Calu3 (cell line): ENCODE measurements at regions not wholly inside any gene's neighbourhood (a gene's known extent, or its start where the extent isn't known, plus 50 kb on each side); places are given as distances from the start of the nearest gene placed in this dataset.
"Not testable (repeated sequence)": the region's sequence is repeated elsewhere in the genome, so short reads cannot be mapped to it uniquely, and the experiment has no call there.

Experiments used
- BruUV-seq: library from RNA; stranded (reverse); fragments of 400-500 nt; replicated peaks from 2 replicates; lab custom pipeline; 2021; lab: Mats Ljungman, UMichigan
- CTCF ChIA-PET: fragments of 300-600 bp; sonication (Branson Sonifier 250); formaldehyde crosslinking; loops from one replicate; lab custom pipeline; 2022; ENCODE audit warnings: antibody characterized with exemption; lab: Charles Lee
- DNase-seq: peaks from one replicate; pipeline ENCODE4 v3.0.0; 2022
- H3K27ac Mint-ChIP-seq: one replicate; pipeline ENCODE4 v1.8.0; 2022; ENCODE audit warnings: mixed read lengths; ENCODE audit not compliant: unreplicated experiment
- H3K27me3 Mint-ChIP-seq: one replicate; pipeline ENCODE4 v1.8.0; 2022; ENCODE audit warnings: mixed read lengths; ENCODE audit not compliant: unreplicated experiment
- H3K36me3 Mint-ChIP-seq: one replicate; pipeline ENCODE4 v1.8.0; 2022; ENCODE audit warnings: mild to moderate bottlenecking, moderate library complexity, mixed read lengths; ENCODE audit not compliant: insufficient read depth, unreplicated experiment
- H3K4me1 Mint-ChIP-seq: one replicate; pipeline ENCODE4 v1.8.0; 2022; ENCODE audit warnings: mild to moderate bottlenecking, low read depth, mixed read lengths; ENCODE audit not compliant: unreplicated experiment
- H3K4me3 Mint-ChIP-seq: one replicate; pipeline ENCODE4 v1.8.0; 2022; ENCODE audit warnings: mild to moderate bottlenecking, low read depth, moderate library complexity, mixed read lengths; ENCODE audit not compliant: unreplicated experiment
- H3K9me3 Mint-ChIP-seq: one replicate; pipeline ENCODE4 v1.8.0; 2022; ENCODE audit warnings: low read depth, mixed read lengths; ENCODE audit not compliant: unreplicated experiment
- CTCF ChIP-seq: fragments of 200-600 bp; IDR thresholded peaks from one replicate; pipeline ENCODE4 v1.8.0; 2022; ENCODE audit warnings: antibody characterized with exemption; ENCODE audit not compliant: unreplicated experiment
- intact Hi-C: fragments of 100-400 bp; cut with micrococcal nuclease; formaldehyde crosslinking; loops from one replicate; pipeline ENCODE4 v1.10.0; 2022; ENCODE audit not compliant: unreplicated experiment

DNA sequence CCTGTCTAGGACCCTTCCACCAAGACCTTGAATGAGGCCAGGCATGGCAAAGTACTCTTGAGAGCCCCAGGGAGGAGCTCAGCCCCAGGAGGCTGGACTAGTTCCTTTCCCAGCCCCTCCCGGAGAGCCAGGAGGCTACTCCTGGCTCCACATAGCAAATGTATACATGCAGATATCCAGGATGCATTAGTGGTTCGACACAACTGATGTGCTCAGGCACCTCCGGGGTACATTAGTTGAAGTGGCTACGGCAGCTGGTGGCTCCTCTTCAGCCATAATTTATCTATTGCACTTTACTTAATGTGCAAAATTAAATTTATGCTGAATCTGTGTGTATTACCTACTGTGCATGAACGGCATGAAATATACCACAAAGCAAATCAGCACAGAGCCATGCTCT lies 182.8 kb upstream of the MEIS1 start:
- peaks cover 4% of the 10 kb centered on the region for H3K9me3 Mint-ChIP-seq
- intact Hi-C loops, result no loop called here
- BruUV-seq, result no TSS peak

GRCh38 chr2:66251573-66251972 lies 183.4 kb upstream of the MEIS1 start:
- no TSS peak for BruUV-seq
- no peak overlapping the region for H3K4me3 Mint-ChIP-seq
- no peaks in the 10 kb centered on the region for H3K27me3 Mint-ChIP-seq
- no peaks in the 10 kb centered on the region for H3K36me3 Mint-ChIP-seq
- H3K4me1 Mint-ChIP-seq, result no peaks in the 10 kb centered on the region
- H3K9me3 Mint-ChIP-seq, result peaks cover 8% of the 10 kb centered on the region
- CTCF ChIA-PET, result no interaction called here
- no peak for DNase-seq
- no peak for TF ChIP-seq CTCF
- no peak overlapping the region for H3K27ac Mint-ChIP-seq
- intact Hi-C loops, result no loop called here

More for the DNA sequence above, 182.8 kb upstream of the MEIS1 start:
- no peaks in the 10 kb centered on the region for H3K27me3 Mint-ChIP-seq
- TF ChIP-seq CTCF, result no peak
- no peak for DNase-seq
- H3K4me3 Mint-ChIP-seq, result no peak overlapping the region
- H3K27ac Mint-ChIP-seq, result no peak overlapping the region
- H3K36me3 Mint-ChIP-seq, result no peaks in the 10 kb centered on the region
- CTCF ChIA-PET, result no interaction called here
- no peaks in the 10 kb centered on the region for H3K4me1 Mint-ChIP-seq

DNA sequence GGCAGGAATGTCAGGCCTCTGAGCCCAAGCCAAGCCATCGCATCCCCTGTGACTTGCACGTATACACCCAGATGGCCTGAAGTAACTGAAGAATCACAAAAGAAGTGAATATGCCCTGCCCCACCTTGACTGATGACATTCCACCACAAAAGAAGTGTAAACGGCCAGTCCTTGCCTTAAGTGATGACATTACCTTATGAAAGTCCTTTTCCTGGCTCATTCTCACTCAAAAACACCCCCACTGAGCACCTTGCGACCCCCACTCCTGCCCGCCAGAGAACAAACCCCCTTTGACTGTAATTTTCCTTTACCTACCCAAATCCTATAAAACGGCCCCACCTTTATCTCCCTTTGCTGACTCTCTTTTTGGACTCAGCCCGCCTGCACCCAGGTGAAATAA lies 185.8 kb upstream of the MEIS1 start:
- peaks cover 16% of the 10 kb centered on the region for H3K27me3 Mint-ChIP-seq
- DNase-seq, H3K4me1 Mint-ChIP-seq, H3K27ac Mint-ChIP-seq, BruUV-seq, H3K36me3 Mint-ChIP-seq, H3K4me3 Mint-ChIP-seq, CTCF ChIA-PET, intact Hi-C loops: not testable (repeated sequence)
- peaks cover 11% of the 10 kb centered on the region for H3K9me3 Mint-ChIP-seq

DNA sequence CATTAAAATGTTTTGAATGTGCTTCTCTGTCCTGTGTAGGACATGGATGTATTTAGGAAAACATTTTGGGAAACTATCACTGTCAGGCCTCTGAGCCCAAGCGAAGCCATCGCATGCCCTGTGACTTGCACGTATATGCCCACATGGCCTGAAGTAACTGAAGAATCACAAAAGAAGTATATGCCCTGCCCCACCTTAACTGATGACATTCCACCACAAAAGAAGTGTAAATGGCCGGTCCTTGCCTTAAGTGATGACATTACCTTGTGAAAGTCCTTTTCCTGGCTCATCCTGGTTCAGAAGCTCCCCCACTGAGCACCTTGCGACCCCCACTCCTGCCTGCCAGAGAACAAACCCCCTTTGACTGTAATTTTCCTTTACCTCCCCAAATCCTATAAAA lies 191.1 kb upstream of the MEIS1 start:
- BruUV-seq, DNase-seq, H3K36me3 Mint-ChIP-seq, H3K4me3 Mint-ChIP-seq, intact Hi-C loops, CTCF ChIA-PET, H3K27ac Mint-ChIP-seq: not testable (repeated sequence)
- peaks cover 11% of the 10 kb centered on the region for H3K4me1 Mint-ChIP-seq
- H3K9me3 Mint-ChIP-seq, result peaks cover 11% of the 10 kb centered on the region
- H3K27me3 Mint-ChIP-seq, result peaks cover 19% of the 10 kb centered on the region

- Mint-ChIP-seq H3K27me3 (peaks cover 19% of the 10 kb centered on the region), H3K9me3 (peaks cover 11% of the 10 kb centered on the region), H3K4me1 (peaks cover 11% of the 10 kb centered on the region)
- BruUV-seq, intact Hi-C loops, H3K27ac Mint-ChIP-seq, H3K36me3 Mint-ChIP-seq, H3K4me3 Mint-ChIP-seq, DNase-seq, CTCF ChIA-PET: not testable (repeated sequence)
These were observed 192.0 kb upstream of the MEIS1 start for GRCh38 chr2:66242888-66243287.

GRCh38 chr2:66242099-66242789 lies 192.7 kb upstream of the MEIS1 start:
- Mint-ChIP-seq H3K27me3 (peaks cover 19% of the 10 kb centered on the region), H3K4me3 (no peak overlapping the region), H3K36me3 (no peaks in the 10 kb centered on the region), H3K4me1 (peaks cover 11% of the 10 kb centered on the region), H3K27ac (no peak overlapping the region), H3K9me3 (peaks cover 7% of the 10 kb centered on the region)
- no peak for DNase-seq
- intact Hi-C loops, result no loop called here
- no peak for TF ChIP-seq CTCF
- CTCF ChIA-PET, result no interaction called here
- BruUV-seq, result no TSS peak
